HEK293T (cell line): ENCODE measurements at regions not wholly inside any gene's neighbourhood (a gene's known extent, or its start where the extent isn't known, plus 50 kb on each side); places are given as distances from the start of the nearest gene placed in this dataset.

Source experiments
- BHLHE40 ChIP-seq: fragments of 450-650 bp; IDR thresholded peaks from 2 replicates; pipeline ENCODE4 v1.6.1; 2016; ENCODE audit warnings: mild to moderate bottlenecking, moderate library complexity, borderline replicate concordance
- FOXA1 ChIP-seq: fragments of 450-650 bp; IDR thresholded peaks from 2 replicates; pipeline ENCODE4 v1.6.1; 2016; ENCODE audit warnings: mild to moderate bottlenecking
- LEF1 ChIP-seq: fragments of 450-650 bp; IDR thresholded peaks from 2 replicates; pipeline ENCODE4 v1.6.1; 2017; ENCODE audit warnings: mild to moderate bottlenecking, borderline replicate concordance
- SP1 ChIP-seq: fragments of 450-650 bp; IDR thresholded peaks from 2 replicates; pipeline ENCODE4 v1.6.1; 2017
- SUZ12 ChIP-seq: fragments of 450-650 bp; IDR thresholded peaks from 2 replicates; pipeline ENCODE4 v1.6.1; 2016; ENCODE audit warnings: mild to moderate bottlenecking

GRCh38 chr14:97354119-97354722 is 557.0 kb downstream of the VRK1 start:
- no peak for TF ChIP-seq FOXA1
- TF ChIP-seq LEF1 = no peak
- TF ChIP-seq SUZ12 = no peak
- TF ChIP-seq BHLHE40 = no peak
- no peak for TF ChIP-seq SP1
